ENCODE measurements at regions not wholly inside any gene's neighbourhood (a gene's known extent, or its start where the extent isn't known, plus 50 kb on each side); places are given as distances from the start of the nearest gene placed in this dataset.

GRCh38 chr3:87351937-87352336 is 75.6 kb upstream of the POU1F1 start:
- no peak for TF ChIP-seq CTCF (IDR thresholded peaks at IDR 0.05)
- TF ChIP-seq POLR2AphosphoS5 (IDR thresholded peaks at IDR 0.05): no peak
- TF ChIP-seq EP300 (IDR thresholded peaks at IDR 0.05): no peak
